H1 (cell line): ENCODE measurements at regions not wholly inside any gene's neighbourhood (a gene's known extent, or its start where the extent isn't known, plus 50 kb on each side); places are given as distances from the start of the nearest gene placed in this dataset.

Source experiments
- CTCF ChIA-PET: fragments of 300-600 bp; sonication (Branson Sonifier 250); formaldehyde crosslinking; loops from one replicate; lab custom pipeline; 2021; ENCODE audit not compliant: partially characterized antibody; lab: Charles Lee
- POLR2A ChIA-PET: fragments of 300-600 bp; sonication (Branson Sonifier 250); formaldehyde crosslinking; loops from one replicate; lab custom pipeline; 2021; ENCODE audit warnings: inconsistent platforms; ENCODE audit not compliant: partially characterized antibody; lab: Charles Lee
- DNase-seq, 2 experiments: peaks; one replicate each; pipeline versions ENCODE4 v3.0.0 to v3.0.0-alpha.2; 2010 to 2022; ENCODE audit warnings: low spot score in 2 of 2, low read depth in 1 of 2, mixed read lengths in 1 of 2
- FAIRE-seq: peaks from 2 replicates; lab custom pipeline; 2011; peaks lifted over from hg19 to GRCh38; lab: Jason Lieb, UNC
- H2AFZ ChIP-seq: 2 replicates; pipeline ENCODE4 v1.8.1; 2012; ENCODE audit warnings: low read length, inconsistent platforms
- H2AK5ac ChIP-seq: 2 replicates; pipeline ENCODE4 v1.6.1; 2013; ENCODE audit warnings: low read depth, low read length
- H2BK120ac ChIP-seq: replicated peaks from 2 replicates; pipeline ENCODE3; 2013; ENCODE audit warnings: low read depth, low read length, inconsistent platforms
- H2BK12ac ChIP-seq: 2 replicates; pipeline ENCODE4 v1.6.1; 2013; ENCODE audit warnings: low read depth, low read length
- H2BK15ac ChIP-seq: 2 replicates; pipeline ENCODE4 v1.6.1; 2013; ENCODE audit warnings: low read length
- H2BK20ac ChIP-seq: 2 replicates; pipeline ENCODE4 v1.6.1; 2013; ENCODE audit warnings: low read length
- H2BK5ac ChIP-seq: 2 replicates; pipeline ENCODE4 v1.6.1; 2013; ENCODE audit warnings: low read depth, low read length
- H3K14ac ChIP-seq: 2 replicates; pipeline ENCODE4 v1.6.1; 2013; ENCODE audit warnings: inconsistent platforms; ENCODE audit not compliant: insufficient read length
- H3K18ac ChIP-seq: 2 replicates; pipeline ENCODE4 v1.6.1; 2013; ENCODE audit warnings: low read length; ENCODE audit errors: extremely low read depth
- H3K23ac ChIP-seq: 2 replicates; pipeline ENCODE4 v1.6.1; 2013; ENCODE audit warnings: inconsistent platforms; ENCODE audit not compliant: insufficient read length
- H3K23me2 ChIP-seq: 2 replicates; pipeline ENCODE4 v1.6.1; 2013; ENCODE audit warnings: low read depth, low read length
- H3K27ac ChIP-seq: 2 replicates; pipeline ENCODE4 v1.6.1; 2011; ENCODE audit warnings: low read depth, low read length, inconsistent platforms
- H3K27me3 ChIP-seq, 4 experiments: replicated peaks in 1 of 4; 1 replicate in 1 of 4; 2 replicates in 3 of 4; pipeline versions ENCODE4 v1.6.1 to v1.8.1; 2011 to 2013; ENCODE audit warnings: low read length in 3 of 4, mild to moderate bottlenecking in 3 of 4, inconsistent platforms in 2 of 4, mixed read lengths in 2 of 4, moderate library complexity in 1 of 4; ENCODE audit not compliant: control insufficient read depth in 3 of 4, insufficient read depth in 3 of 4; ENCODE audit errors: extremely low read depth in 1 of 4
- H3K36me3 ChIP-seq, 4 experiments: 2 replicates each; pipeline versions ENCODE4 v1.6.1 to v1.8.1; 2011 to 2013; ENCODE audit warnings: mild to moderate bottlenecking in 4 of 4, low read length in 3 of 4, moderate library complexity in 2 of 4, control low read depth in 1 of 4, inconsistent platforms in 1 of 4; ENCODE audit not compliant: insufficient read depth in 4 of 4, control insufficient read depth in 2 of 4
- H3K4ac ChIP-seq: replicated peaks from 2 replicates; pipeline ENCODE3; 2013; ENCODE audit warnings: low read length, low read depth, mixed read lengths, inconsistent platforms; ENCODE audit not compliant: insufficient read length
- H3K4me1 ChIP-seq, 4 experiments: replicated peaks in 1 of 4; 1 replicate in 1 of 4; 2 replicates in 3 of 4; pipeline versions ENCODE4 v1.6.1 to v1.8.1; 2011 to 2013; ENCODE audit warnings: low read length in 3 of 4, inconsistent platforms in 2 of 4, mixed read lengths in 1 of 4; ENCODE audit not compliant: insufficient read depth in 4 of 4, control insufficient read depth in 3 of 4
- H3K4me2 ChIP-seq, 2 experiments: 2 replicates each; pipeline versions ENCODE4 v1.6.1 to v1.8.1; 2011 to 2013; ENCODE audit warnings: low read depth in 2 of 2, low read length in 2 of 2, control low read depth in 1 of 2, inconsistent platforms in 1 of 2, mild to moderate bottlenecking in 1 of 2; ENCODE audit not compliant: insufficient read depth in 1 of 2
- H3K4me3 ChIP-seq, 4 experiments: fragments of 200-600, 300-600 bp in 1 of 4; sonication (generic), shearing (Covaris generic), sonication (Bioruptor Twin) in 1 of 4; 2 replicates each; pipeline versions ENCODE4 v1.5.1 to v1.8.1; 2011 to 2016; ENCODE audit warnings: low read length in 4 of 4, low read depth in 3 of 4, control low read depth in 2 of 4, inconsistent platforms in 2 of 4, mild to moderate bottlenecking in 2 of 4, mixed read lengths in 1 of 4, moderate library complexity in 1 of 4; ENCODE audit not compliant: insufficient read depth in 2 of 4; ENCODE audit errors: extremely low read depth in 1 of 4
- H3K56ac ChIP-seq: replicated peaks from 2 replicates; pipeline ENCODE3; 2013; ENCODE audit warnings: low read depth, mild to moderate bottlenecking, mixed read lengths, low read length, inconsistent platforms; ENCODE audit not compliant: insufficient read length
- H3K79me1 ChIP-seq: 2 replicates; pipeline ENCODE4 v1.6.1; 2013; ENCODE audit warnings: low read depth, low read length, control low read depth
- H3K79me2 ChIP-seq, 2 experiments: 2 replicates each; pipeline versions ENCODE4 v1.6.1 to v1.8.1; 2012 to 2013; ENCODE audit warnings: low read length in 2 of 2, mild to moderate bottlenecking in 2 of 2, inconsistent platforms in 1 of 2; ENCODE audit not compliant: insufficient read depth in 2 of 2, control insufficient read depth in 1 of 2
- H3K9ac ChIP-seq, 4 experiments: replicated peaks in 1 of 4; 1 replicate in 1 of 4; 2 replicates in 3 of 4; pipeline versions ENCODE4 v1.6.1 to v1.8.1; 2011 to 2013; ENCODE audit warnings: low read depth in 3 of 4, low read length in 3 of 4, control low read depth in 2 of 4, mild to moderate bottlenecking in 2 of 4, moderate library complexity in 2 of 4, inconsistent platforms in 1 of 4; ENCODE audit errors: extremely low read depth in 1 of 4
- H3K9me3 ChIP-seq, 2 experiments: 2 replicates each; pipeline versions ENCODE4 v1.6.1 to v1.8.1; 2012 to 2013; ENCODE audit warnings: mild to moderate bottlenecking in 2 of 2, moderate library complexity in 2 of 2, control low read depth in 1 of 2, inconsistent platforms in 1 of 2, low read depth in 1 of 2, low read length in 1 of 2, mixed read lengths in 1 of 2; ENCODE audit not compliant: insufficient read depth in 2 of 2
- H4K20me1 ChIP-seq, 2 experiments: replicated peaks in 1 of 2; 2 replicates each; pipeline versions ENCODE3 to v1.8.1; 2011 to 2013; ENCODE audit warnings: inconsistent platforms in 2 of 2, low read length in 2 of 2, mild to moderate bottlenecking in 1 of 2; ENCODE audit not compliant: insufficient read depth in 2 of 2, control insufficient read depth in 1 of 2
- H4K5ac ChIP-seq: 2 replicates; pipeline ENCODE4 v1.6.1; 2013; ENCODE audit warnings: low read length, low read depth, mixed read lengths, inconsistent platforms; ENCODE audit not compliant: insufficient read length
- H4K8ac ChIP-seq: 2 replicates; pipeline ENCODE4 v1.8.0; 2013; ENCODE audit warnings: mild to moderate bottlenecking, moderate library complexity, low read length, inconsistent platforms; ENCODE audit not compliant: insufficient read depth; ENCODE audit errors: extremely low read depth
- H4K91ac ChIP-seq: replicated peaks from 2 replicates; pipeline ENCODE3; 2013; ENCODE audit warnings: low read length, mixed read lengths, inconsistent platforms; ENCODE audit not compliant: insufficient read length
- ASH2L ChIP-seq: fragments of 200-600, 300-600 bp; sonication (generic); IDR thresholded peaks from one replicate; pipeline ENCODE4 v1.7.1; 2017; ENCODE audit warnings: low read length
- ATF2 ChIP-seq: IDR thresholded peaks from 2 replicates; pipeline ENCODE4 v1.6.1; 2012; ENCODE audit warnings: low read length, inconsistent platforms
- HDAC2 ChIP-seq, 2 experiments: fragments of 300-600 bp in 1 of 2; sonication (generic) in 1 of 2; IDR thresholded peaks; 2 replicates each; pipeline ENCODE4 v1.6.1; 2011 to 2012; ENCODE audit warnings: low read depth in 2 of 2, low read length in 2 of 2, mild to moderate bottlenecking in 2 of 2, moderate library complexity in 2 of 2, borderline replicate concordance in 1 of 2, inconsistent platforms in 1 of 2
- KDM1A ChIP-seq: fragments of 200-600, 300-600 bp; sonication (generic); IDR thresholded peaks from 2 replicates; pipeline ENCODE4 v1.7.1; 2016; ENCODE audit warnings: mild to moderate bottlenecking, low read length, borderline replicate concordance
- POU5F1 ChIP-seq: IDR thresholded peaks from 2 replicates; pipeline ENCODE4 v1.6.1; 2011; ENCODE audit warnings: low read depth, mild to moderate bottlenecking, low read length, moderate library complexity
- RBBP5 ChIP-seq: IDR thresholded peaks from 2 replicates; pipeline ENCODE4 v1.7.1; 2012; ENCODE audit warnings: low read depth, mild to moderate bottlenecking, inconsistent platforms, low read length, moderate library complexity, borderline replicate concordance
- RNF2 ChIP-seq: fragments of 200-900, 300-1000 bp; sonication (generic); IDR thresholded peaks from 2 replicates; pipeline ENCODE4 v1.7.1; 2016; ENCODE audit warnings: borderline replicate concordance, low read depth, mild to moderate bottlenecking, antibody characterized with exemption, low read length; ENCODE audit not compliant: poor library complexity, severe bottlenecking; ENCODE audit errors: missing control alignments
- TAF1 ChIP-seq: IDR thresholded peaks from 2 replicates; pipeline ENCODE4 v1.6.1; 2011; ENCODE audit warnings: mild to moderate bottlenecking, low read depth, low read length
- TBP ChIP-seq: IDR thresholded peaks from 2 replicates; pipeline ENCODE4 v1.6.1; 2011; ENCODE audit warnings: low read depth, low read length, improper control_type of control experiment
- TCF12 ChIP-seq: IDR thresholded peaks from 2 replicates; pipeline ENCODE4 v1.6.1; 2011; ENCODE audit warnings: low read depth, mild to moderate bottlenecking, low read length
- USF2 ChIP-seq: IDR thresholded peaks from 2 replicates; pipeline ENCODE4 v1.6.1; 2011; ENCODE audit warnings: low read length, improper control_type of control experiment
- WGBS, 2 experiments: shearing (Covaris generic) in 1 of 2; methylation state at CpG; one replicate each; pipeline versions ENCODE4 v1.1.6 to v1.1.7; 2013 to 2015; ENCODE audit warnings: low lambda C conversion rate in 2 of 2, mixed read lengths in 2 of 2, inconsistent platforms in 1 of 2, low coverage in 1 of 2, missing lambda C conversion rate in 1 of 2; ENCODE audit not compliant: insufficient replicate concordance in 2 of 2, insufficient coverage in 1 of 2, insufficient read length in 1 of 2; ENCODE audit errors: extremely low coverage in 1 of 2, missing lambda C conversion rate in 1 of 2; 5-methylcytosine and 5-hydroxymethylcytosine counted together

GRCh38 chr6:14462135-14462534, 344.6 kb downstream of the CD83 start:
- H3K27me3 ChIP-seq = no peaks in the 10 kb centered on the region
- TF ChIP-seq ASH2L = no peak
- TF ChIP-seq TAF1 = no peak
- no peak for TF ChIP-seq HDAC2 (IDR thresholded peaks at IDR 0.05; ENCODE audit: borderline replicate concordance in 1 of 2, low read depth in 2 of 2, low read length in 2 of 2)
- TF ChIP-seq RNF2 = no peak
- TF ChIP-seq KDM1A = no peak
- no peak for TF ChIP-seq TCF12
- TF ChIP-seq POU5F1 = no peak
- TF ChIP-seq RBBP5 = no peak
- TF ChIP-seq TBP = no peak
- TF ChIP-seq USF2 = no peak
- TF ChIP-seq ATF2 = no peak

More at GRCh38 chr6:14462135-14462534, 344.6 kb downstream of the CD83 start:
- H3K23me2 ChIP-seq = no peaks in the 10 kb centered on the region
- H2AFZ ChIP-seq = no peak overlapping the region
- no peak overlapping the region for H3K4me3 ChIP-seq
- no peak for DNase-seq
- no peak overlapping the region for H2AK5ac ChIP-seq
- H2BK120ac ChIP-seq = no peak overlapping the region
- no peak overlapping the region for H2BK12ac ChIP-seq
- peaks cover 0 to 3% (median 0%) of the 10 kb centered on the region in 4 experiments; a peak in 1 of 7 replicates for H3K4me1 ChIP-seq
- H4K8ac ChIP-seq = no peak overlapping the region
- H3K14ac ChIP-seq = no peak overlapping the region
- H2BK15ac ChIP-seq = no peak overlapping the region
- 0 out of 8 replicates have a peak, but pooled peaks cover 0 to 3% (median 0%) of the 10 kb centered on the region in 4 experiments for H3K36me3 ChIP-seq
- no peak overlapping the region for H2BK5ac ChIP-seq
- no peak overlapping the region for H3K23ac ChIP-seq
- H3K27ac ChIP-seq = no peak overlapping the region
- H3K9me3 ChIP-seq = peaks cover 0 to 6% of the 10 kb centered on the region in 2 experiments; a peak in 1 of 4 replicates
- H3K9ac ChIP-seq = no peak overlapping the region
- H3K4me2 ChIP-seq = no peak overlapping the region
- no peak overlapping the region for H3K18ac ChIP-seq
- no peak overlapping the region for H4K91ac ChIP-seq
- POLR2A ChIA-PET = no interaction called here
- CTCF ChIA-PET = no interaction called here
- FAIRE-seq = no peak
- no peaks in the 10 kb centered on the region for H4K20me1 ChIP-seq
- no peaks in the 10 kb centered on the region for H3K79me1 ChIP-seq
- H3K79me2 ChIP-seq = no peaks in the 10 kb centered on the region
- H3K4ac ChIP-seq = no peak overlapping the region
- H2BK20ac ChIP-seq = no peak overlapping the region
- H3K56ac ChIP-seq = no peak overlapping the region
- H4K5ac ChIP-seq = no peak overlapping the region
- 91% methylated on average over 3 of the region's 3 CpGs; no CpG with 5 or more reads in 1 of the 2 experiments for WGBS, 2 experiments
